SU-DHL-6 (cell line): ENCODE measurements at regions not wholly inside any gene's neighbourhood (a gene's known extent, or its start where the extent isn't known, plus 50 kb on each side); places are given as distances from the start of the nearest gene placed in this dataset.

Experiments used
- CTCF ChIP-seq: fragments of 200-600 bp; sonication (generic); IDR thresholded peaks from one replicate; pipeline ENCODE4 v1.5.1; 2017; ENCODE audit warnings: antibody characterized with exemption, mild to moderate bottlenecking, low read length, moderate library complexity; ENCODE audit not compliant: insufficient read depth, poor library complexity, severe bottlenecking
- EZH2phosphoT487 ChIP-seq: fragments of 200-600 bp; sonication (generic), shearing (Covaris generic); conservative IDR thresholded peaks from 2 replicates; pipeline ENCODE4 v1.6.1; 2018; ENCODE audit warnings: mild to moderate bottlenecking, antibody characterized with exemption, low read length, moderate library complexity, mixed read lengths

GRCh38 chr6:144728804-144729203 lies 443.7 kb downstream of the UTRN start:
- TF ChIP-seq CTCF (no peak), EZH2phosphoT487 (no peak)
